ENCODE measurements at regions not wholly inside any gene's neighbourhood (a gene's known extent, or its start where the extent isn't known, plus 50 kb on each side); places are given as distances from the start of the nearest gene placed in this dataset.
"Not testable (repeated sequence)": the region's sequence is repeated elsewhere in the genome, so short reads cannot be mapped to it uniquely, and the experiment has no call there.

GRCh38 chr1:101128211-101128727, 102.7 kb upstream of the DPH5 start:
- no peak for ATAC-seq

GRCh38 chr1:101124405-101124804, 98.8 kb upstream of the DPH5 start:
- no peak for DNase-seq (ENCODE audit: low spot score)
- ATAC-seq = no peak

More at GRCh38 chr1:101128211-101128727, 102.7 kb upstream of the DPH5 start:
- no peak for DNase-seq (ENCODE audit: low spot score)

GRCh38 chr1:101123904-101124303, 98.3 kb upstream of the DPH5 start:
- DNase-seq (ENCODE audit: low spot score); ATAC-seq: not testable (repeated sequence)

GRCh38 chr1:101122452-101123166, 97.0 kb upstream of the DPH5 start:
- DNase-seq (ENCODE audit: low spot score) (no peak), ATAC-seq (no peak)

- DNase-seq (ENCODE audit: low spot score) (no peak), ATAC-seq (no peak)
Observed at GRCh38 chr1:101121975-101122374, 96.4 kb upstream of the DPH5 start.

GRCh38 chr1:101121504-101121903, 95.9 kb upstream of the DPH5 start:
- DNase-seq (ENCODE audit: low spot score) (no peak), ATAC-seq (no peak)

- DNase-seq (ENCODE audit: low spot score) (no peak), ATAC-seq (no peak)
Observed at GRCh38 chr1:101120868-101121267, 95.3 kb upstream of the DPH5 start.

GRCh38 chr1:101119289-101119688, 93.7 kb upstream of the DPH5 start:
- ATAC-seq (no peak), DNase-seq (ENCODE audit: low spot score) (no peak)

- ATAC-seq (no peak), DNase-seq (ENCODE audit: low spot score) (no peak)
Observed at GRCh38 chr1:101116006-101116405, 90.4 kb upstream of the DPH5 start.

- no peak for ATAC-seq
Observed at GRCh38 chr1:101115112-101115511, 89.5 kb upstream of the DPH5 start.

GRCh38 chr1:101114128-101114527, 88.5 kb upstream of the DPH5 start:
- not testable (repeated sequence) for ATAC-seq; DNase-seq (ENCODE audit: low spot score)

More at GRCh38 chr1:101115112-101115511, 89.5 kb upstream of the DPH5 start:
- DNase-seq (ENCODE audit: low spot score) = no peak

- ATAC-seq = peak; percentile 53
Observed at GRCh38 chr1:101112051-101112780, 86.6 kb upstream of the DPH5 start.

GRCh38 chr1:101111461-101111860, 85.9 kb upstream of the DPH5 start:
- no peak for DNase-seq (ENCODE audit: low spot score)
- ATAC-seq = no peak

More at GRCh38 chr1:101112051-101112780, 86.6 kb upstream of the DPH5 start:
- DNase-seq (ENCODE audit: low spot score) = no peak

- ATAC-seq = no peak
- DNase-seq (ENCODE audit: low spot score) = no peak
Observed at GRCh38 chr1:101109791-101110190, 84.2 kb upstream of the DPH5 start.

GRCh38 chr1:101108111-101108500, 82.5 kb upstream of the DPH5 start:
- ATAC-seq (peak; percentile 41), DNase-seq (ENCODE audit: low spot score) (no peak)

GRCh38 chr1:101107496-101108110, 82.0 kb upstream of the DPH5 start:
- DNase-seq (ENCODE audit: low spot score) = no peak
- ATAC-seq = no peak

GRCh38 chr1:101105877-101106276, 80.3 kb upstream of the DPH5 start:
- DNase-seq (ENCODE audit: low spot score) (no peak), ATAC-seq (peak; percentile 94)

GRCh38 chr1:101102426-101103156, 77.0 kb upstream of the DPH5 start:
- ATAC-seq (no peak), DNase-seq (ENCODE audit: low spot score) (no peak)

- ATAC-seq (no peak), DNase-seq (ENCODE audit: low spot score) (no peak)
Observed at GRCh38 chr1:101101360-101101759, 75.8 kb upstream of the DPH5 start.

GRCh38 chr1:101100674-101101073, 75.1 kb upstream of the DPH5 start:
- no peak for DNase-seq (ENCODE audit: low spot score)
- no peak for ATAC-seq

GRCh38 chr1:101098907-101099306, 73.3 kb upstream of the DPH5 start:
- DNase-seq (ENCODE audit: low spot score) = no peak
- no peak for ATAC-seq
